Cardiac fibroblast (primary cell): ENCODE measurements at regions not wholly inside any gene's neighbourhood (a gene's known extent, or its start where the extent isn't known, plus 50 kb on each side); places are given as distances from the start of the nearest gene placed in this dataset.

Source experiments
- DNase-seq, 2 donors: peaks; one replicate each; pipeline versions ENCODE4 v3.0.0 to v3.0.0-alpha.2; 2010; ENCODE audit warnings: low read depth in 2 of 2
- H3K4me3 ChIP-seq, 2 donors: replicated peaks in 1 of 2; 1 replicate in 1 of 2; 2 replicates in 1 of 2; pipeline ENCODE4 v1.5.1; 2011; ENCODE audit warnings: low read depth in 2 of 2, low read length in 2 of 2, mild to moderate bottlenecking in 2 of 2, moderate library complexity in 1 of 2
- CTCF ChIP-seq: IDR thresholded peaks from one replicate; pipeline ENCODE4 v1.5.1; 2011; ENCODE audit warnings: low read depth, mild to moderate bottlenecking, low read length, inconsistent platforms

- DNase-seq: no peak
- H3K4me3 ChIP-seq: no peak overlapping the region
- TF ChIP-seq CTCF: no peak
Observed at GRCh38 chr17:15039366-15039765, 225.8 kb downstream of the PMP22 start.

- no peak for TF ChIP-seq CTCF
- DNase-seq: peak in 1 of 2 donors; percentile 0
- H3K4me3 ChIP-seq: no peak overlapping the region
Observed at GRCh38 chr17:15038656-15039055, 226.5 kb downstream of the PMP22 start.

- H3K4me3 ChIP-seq: no peak overlapping the region
- DNase-seq: no peak
- TF ChIP-seq CTCF: no peak
Observed at GRCh38 chr17:15036238-15036637, 228.9 kb downstream of the PMP22 start.

GRCh38 chr17:15031975-15032374 is 233.2 kb downstream of the PMP22 start:
- H3K4me3 ChIP-seq: no peak overlapping the region
- no peak for TF ChIP-seq CTCF
- no peak for DNase-seq

- no peak for TF ChIP-seq CTCF
- no peak for DNase-seq
- H3K4me3 ChIP-seq: no peak overlapping the region
Observed at GRCh38 chr17:15029469-15029868, 235.7 kb downstream of the PMP22 start.

- no peak for TF ChIP-seq CTCF
- H3K4me3 ChIP-seq: no peak overlapping the region
- no peak for DNase-seq
Observed at GRCh38 chr17:15027853-15028252, 237.3 kb downstream of the PMP22 start.

- DNase-seq: no peak
- TF ChIP-seq CTCF: no peak
- H3K4me3 ChIP-seq: no peak overlapping the region
Observed at GRCh38 chr17:15026088-15026487, 239.0 kb downstream of the PMP22 start.
